ENCODE measurements at regions not wholly inside any gene's neighbourhood (a gene's known extent, or its start where the extent isn't known, plus 50 kb on each side); places are given as distances from the start of the nearest gene placed in this dataset.

DNA sequence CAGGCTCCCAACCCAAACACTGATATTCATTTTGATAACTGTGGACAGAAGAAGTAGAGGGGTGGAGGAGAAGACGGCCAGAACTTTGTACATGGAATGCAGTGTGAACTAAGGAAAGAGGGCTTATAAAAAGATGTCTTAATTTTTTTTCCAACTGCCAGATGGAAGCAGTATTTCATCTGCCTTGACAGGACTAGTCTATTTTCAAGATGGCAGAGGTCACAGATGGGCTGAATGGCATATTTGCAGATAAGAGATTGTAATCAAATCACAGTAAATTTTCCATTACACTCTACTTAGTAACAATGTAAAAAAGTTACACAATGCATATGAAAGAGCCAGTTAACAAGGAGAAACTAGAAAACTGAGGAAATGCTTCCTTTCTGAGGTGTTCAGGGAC lies 246.8 kb upstream of the FMN2 start:
- Histone ChIP-seq H3K36me3 (ENCODE audit: control insufficient read depth in 2 of 2, extremely low read depth in 1 of 2, insufficient read depth in 2 of 2, low read length in 2 of 2) (no peaks in the 10 kb centered on the region), H3K9me3 (ENCODE audit: control insufficient read depth, low read depth, low read length) (peaks cover 2% of the 10 kb centered on the region), H3K27me3 (ENCODE audit: control insufficient read depth, extremely low read depth, insufficient read depth, low read length) (no peaks in the 10 kb centered on the region), H3K4me1 (ENCODE audit: control insufficient read depth, extremely low read depth, insufficient read depth, low read length) (no peaks in the 10 kb centered on the region), H3K4me3 (ENCODE audit: control insufficient read depth in 2 of 3, extremely low read depth in 1 of 3, insufficient read depth in 2 of 3, low read depth in 1 of 3, low read length in 3 of 3) (no peak overlapping the region), H3K9me1 (ENCODE audit: control insufficient read depth, extremely low read depth, insufficient read depth, low read length) (no peaks in the 10 kb centered on the region), H3K9ac (ENCODE audit: control insufficient read depth, extremely low read depth, insufficient read depth, low read length) (no peak overlapping the region), H4K20me1 (ENCODE audit: control insufficient read depth, extremely low read depth, insufficient read depth, low read length) (no peaks in the 10 kb centered on the region), H3K79me2 (ENCODE audit: control insufficient read depth, insufficient read depth, low read length) (no peaks in the 10 kb centered on the region), H2AFZ (ENCODE audit: control insufficient read depth, low read length) (no peak overlapping the region), H3K27ac (ENCODE audit: control insufficient read depth, insufficient read depth, low read length) (no peak overlapping the region), H3K4me2 (ENCODE audit: control insufficient read depth, extremely low read depth, insufficient read depth, low read depth, low read length) (no peak overlapping the region)
- FAIRE-seq (no peak), DNase-seq (ENCODE audit: low read depth, low spot score) (no peak)
- dilution Hi-C loops (cut with MboI; ENCODE audit: extremely low pct_ligation_motif_present, low sequenced_read_pairs), result no loop called here
- no peak for TF ChIP-seq EZH2 (IDR thresholded peaks at IDR 0.05; ENCODE audit: low read length)
- TF ChIP-seq, protein P1, sequence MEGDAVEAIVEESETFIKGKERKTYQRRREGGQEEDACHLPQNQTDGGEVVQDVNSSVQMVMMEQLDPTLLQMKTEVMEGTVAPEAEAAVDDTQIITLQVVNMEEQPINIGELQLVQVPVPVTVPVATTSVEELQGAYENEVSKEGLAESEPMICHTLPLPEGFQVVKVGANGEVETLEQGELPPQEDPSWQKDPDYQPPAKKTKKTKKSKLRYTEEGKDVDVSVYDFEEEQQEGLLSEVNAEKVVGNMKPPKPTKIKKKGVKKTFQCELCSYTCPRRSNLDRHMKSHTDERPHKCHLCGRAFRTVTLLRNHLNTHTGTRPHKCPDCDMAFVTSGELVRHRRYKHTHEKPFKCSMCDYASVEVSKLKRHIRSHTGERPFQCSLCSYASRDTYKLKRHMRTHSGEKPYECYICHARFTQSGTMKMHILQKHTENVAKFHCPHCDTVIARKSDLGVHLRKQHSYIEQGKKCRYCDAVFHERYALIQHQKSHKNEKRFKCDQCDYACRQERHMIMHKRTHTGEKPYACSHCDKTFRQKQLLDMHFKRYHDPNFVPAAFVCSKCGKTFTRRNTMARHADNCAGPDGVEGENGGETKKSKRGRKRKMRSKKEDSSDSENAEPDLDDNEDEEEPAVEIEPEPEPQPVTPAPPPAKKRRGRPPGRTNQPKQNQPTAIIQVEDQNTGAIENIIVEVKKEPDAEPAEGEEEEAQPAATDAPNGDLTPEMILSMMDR (optimal IDR thresholded peaks at IDR 0.05 in 1 of 3, IDR thresholded peaks at IDR 0.05 in 1 of 3, conservative IDR thresholded peaks at IDR 0.05 in 1 of 3; ENCODE audit: extremely low read depth in 1 of 3, insufficient read depth in 2 of 3, low read length in 3 of 3), result no peak

DNA sequence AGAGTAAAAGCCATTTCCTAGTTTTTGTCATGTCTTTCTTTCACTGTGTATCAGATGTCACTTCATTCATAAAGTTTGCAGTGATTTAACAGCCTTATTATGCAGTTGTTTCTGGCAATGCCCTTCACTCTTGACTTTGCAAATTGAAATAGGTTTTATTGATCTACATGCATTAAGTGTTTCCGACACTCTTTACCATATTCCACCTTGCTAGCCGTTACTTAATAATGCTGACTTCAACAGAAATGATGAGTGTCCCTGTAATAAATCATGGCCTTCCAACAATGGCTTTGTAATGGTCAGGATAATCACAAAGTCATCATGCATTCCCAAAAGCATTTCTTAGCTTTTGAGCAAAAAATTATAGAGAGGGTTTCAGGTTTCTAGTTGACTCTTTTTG lies 236.8 kb upstream of the FMN2 start:
- no peak overlapping the region for H3K4me2 ChIP-seq (ENCODE audit: control insufficient read depth, extremely low read depth, insufficient read depth, low read depth, low read length)
- FAIRE-seq, result no peak
- TF ChIP-seq, protein P1 (optimal IDR thresholded peaks at IDR 0.05 in 1 of 3, IDR thresholded peaks at IDR 0.05 in 1 of 3, conservative IDR thresholded peaks at IDR 0.05 in 1 of 3; ENCODE audit: extremely low read depth in 1 of 3, insufficient read depth in 2 of 3, low read length in 3 of 3), result no peak
- TF ChIP-seq EZH2 (IDR thresholded peaks at IDR 0.05; ENCODE audit: low read length), result no peak
- H3K27ac ChIP-seq (ENCODE audit: control insufficient read depth, insufficient read depth, low read length), result no peak overlapping the region
- H3K79me2 ChIP-seq (ENCODE audit: control insufficient read depth, insufficient read depth, low read length), result no peaks in the 10 kb centered on the region
- dilution Hi-C loops (cut with MboI; ENCODE audit: extremely low pct_ligation_motif_present, low sequenced_read_pairs), result no loop called here
- no peaks in the 10 kb centered on the region for H3K36me3 ChIP-seq (ENCODE audit: control insufficient read depth in 2 of 2, extremely low read depth in 1 of 2, insufficient read depth in 2 of 2, low read length in 2 of 2)
- H3K27me3 ChIP-seq (ENCODE audit: control insufficient read depth, extremely low read depth, insufficient read depth, low read length), result no peaks in the 10 kb centered on the region
- H3K4me1 ChIP-seq (ENCODE audit: control insufficient read depth, extremely low read depth, insufficient read depth, low read length), result no peaks in the 10 kb centered on the region
- H4K20me1 ChIP-seq (ENCODE audit: control insufficient read depth, extremely low read depth, insufficient read depth, low read length), result no peaks in the 10 kb centered on the region
- no peaks in the 10 kb centered on the region for H3K9me1 ChIP-seq (ENCODE audit: control insufficient read depth, extremely low read depth, insufficient read depth, low read length)
- no peak overlapping the region for H2AFZ ChIP-seq (ENCODE audit: control insufficient read depth, low read length)
- H3K4me3 ChIP-seq (ENCODE audit: control insufficient read depth in 2 of 3, extremely low read depth in 1 of 3, insufficient read depth in 2 of 3, low read depth in 1 of 3, low read length in 3 of 3), result no peak overlapping the region
- no peaks in the 10 kb centered on the region for H3K9me3 ChIP-seq (ENCODE audit: control insufficient read depth, low read depth, low read length)
- DNase-seq (ENCODE audit: low read depth, low spot score), result no peak
- no peak overlapping the region for H3K9ac ChIP-seq (ENCODE audit: control insufficient read depth, extremely low read depth, insufficient read depth, low read length)

All from keratinocyte (primary cell).